OCI-LY3 (cell line): ENCODE measurements at regions not wholly inside any gene's neighbourhood (a gene's known extent, or its start where the extent isn't known, plus 50 kb on each side); places are given as distances from the start of the nearest gene placed in this dataset.

ENCODE experiments used
- CTCF ChIP-seq: fragments of 200-600, 300-600 bp; sonication (generic); IDR thresholded peaks from 2 replicates; pipeline ENCODE4 v1.5.1; 2014; ENCODE audit warnings: antibody characterized with exemption, low read length, low read depth
- EZH2phosphoT487 ChIP-seq: fragments of 200-600 bp; shearing (Covaris generic); IDR thresholded peaks from 2 replicates; pipeline ENCODE4 v1.6.1; 2018; ENCODE audit warnings: antibody characterized with exemption, mixed run types, low read depth

DNA sequence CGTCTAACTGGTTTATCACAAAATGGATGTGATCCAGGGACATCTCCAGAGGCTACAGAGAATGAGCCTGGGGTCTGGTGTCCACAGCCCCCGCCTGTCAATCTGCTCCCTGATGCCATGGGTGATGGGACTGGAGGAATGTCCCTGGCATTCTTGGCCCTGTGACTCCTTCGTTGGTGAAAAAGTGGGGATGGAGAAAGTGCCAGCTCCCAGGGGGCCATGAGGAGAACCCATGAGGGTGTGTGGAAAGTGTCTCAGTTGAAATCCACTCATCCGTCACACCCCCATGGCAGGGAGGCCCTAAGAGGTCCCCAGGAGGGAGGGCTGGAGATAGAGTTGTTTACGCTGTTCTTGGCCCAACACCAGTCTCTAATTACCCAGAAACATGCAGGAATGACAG is 322.0 kb downstream of the CTTN start:
- TF ChIP-seq CTCF = no peak
- no peak for TF ChIP-seq EZH2phosphoT487
